ENCODE measurements at regions not wholly inside any gene's neighbourhood (a gene's known extent, or its start where the extent isn't known, plus 50 kb on each side); places are given as distances from the start of the nearest gene placed in this dataset.

- no peak for TF ChIP-seq CTCF (IDR thresholded peaks at IDR 0.05)
- no peak for TF ChIP-seq POLR2A (IDR thresholded peaks at IDR 0.05)
These were observed 91.9 kb downstream of the DNAAF6 start for GRCh38 chrX:107298276-107298675.
